NCI-H748 (cell line): ENCODE measurements at regions not wholly inside any gene's neighbourhood (a gene's known extent, or its start where the extent isn't known, plus 50 kb on each side); places are given as distances from the start of the nearest gene placed in this dataset.
"Not testable (repeated sequence)": the region's sequence is repeated elsewhere in the genome, so short reads cannot be mapped to it uniquely, and the experiment has no call there.

ENCODE experiments used
- DNase-seq: peaks from one replicate; lab custom pipeline; 2025; ENCODE audit not compliant: unreplicated experiment; lab: John Stamatoyannopoulos, UW

GRCh38 chr10:56547163-56547562, 186.1 kb upstream of the ZWINT start:
- peak; percentile 86 for DNase-seq

- no peak for DNase-seq
These were observed 176.9 kb upstream of the ZWINT start for GRCh38 chr10:56537984-56538383.

- DNase-seq, result no peak
These were observed 161.1 kb upstream of the ZWINT start for GRCh38 chr10:56522166-56522565.

GRCh38 chr10:56508562-56508961, 147.5 kb upstream of the ZWINT start:
- DNase-seq, result no peak

- no peak for DNase-seq
These were observed 146.0 kb upstream of the ZWINT start for GRCh38 chr10:56507033-56507432.

- DNase-seq, result no peak
These were observed 144.5 kb upstream of the ZWINT start for GRCh38 chr10:56505555-56505954.

- DNase-seq, result no peak
These were observed 135.1 kb upstream of the ZWINT start for GRCh38 chr10:56496186-56496486.

- no peak for DNase-seq
These were observed 126.7 kb upstream of the ZWINT start for GRCh38 chr10:56487746-56488145.

- no peak for DNase-seq
These were observed 120.5 kb upstream of the ZWINT start for GRCh38 chr10:56481521-56482091.

GRCh38 chr10:56472978-56473377, 111.9 kb upstream of the ZWINT start:
- no peak for DNase-seq

GRCh38 chr10:56470701-56471100, 109.6 kb upstream of the ZWINT start:
- DNase-seq, result no peak

GRCh38 chr10:56469482-56469881, 108.4 kb upstream of the ZWINT start:
- peak; percentile 12 for DNase-seq

- no peak for DNase-seq
These were observed 104.9 kb upstream of the ZWINT start for GRCh38 chr10:56466005-56466404.

GRCh38 chr10:56449770-56450169, 88.7 kb upstream of the ZWINT start:
- DNase-seq, result peak; percentile 14

GRCh38 chr10:56447613-56448012, 86.6 kb upstream of the ZWINT start:
- DNase-seq, result not testable (repeated sequence)

- DNase-seq, result peak; percentile 50
These were observed 80.3 kb upstream of the ZWINT start for GRCh38 chr10:56441337-56441736.
